ENCODE measurements at regions not wholly inside any gene's neighbourhood (a gene's known extent, or its start where the extent isn't known, plus 50 kb on each side); places are given as distances from the start of the nearest gene placed in this dataset.

DNA sequence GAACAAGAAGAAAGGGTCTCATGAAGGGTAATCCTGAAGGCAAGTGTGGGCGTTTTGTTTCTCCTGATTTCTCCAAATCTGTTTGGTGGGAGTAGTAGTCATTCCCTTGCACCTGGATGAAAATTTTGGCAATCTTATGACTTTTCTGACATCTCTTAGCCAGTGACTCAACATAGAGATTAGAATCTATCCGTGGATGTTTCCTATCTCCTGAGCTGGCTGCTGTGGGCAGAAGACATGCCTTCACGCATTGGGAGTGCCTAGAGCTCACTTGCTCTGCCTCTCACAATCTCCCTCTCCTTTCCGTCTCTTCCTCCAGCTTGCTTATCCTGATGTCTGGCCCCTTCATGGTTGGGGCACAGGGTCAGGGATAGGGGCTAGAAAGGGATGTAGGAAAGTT lies 174.2 kb upstream of the NFIA start:
- Histone ChIP-seq H4K8ac (replicated peaks; ENCODE audit: insufficient read length, low read depth, low read length) (no peak overlapping the region), H3K4me1 (ENCODE audit: insufficient read depth, low read length) (peaks cover 16% of the 10 kb centered on the region; the same call in 1 of the 2 replicates)

More for the DNA sequence above, 174.2 kb upstream of the NFIA start:
- Mint-ChIP-seq H3K36me3 (ENCODE audit: insufficient read depth in 1 of 3, low read depth in 3 of 3) (peaks cover 0 to 6% (median 3%) of the 10 kb centered on the region in 3 experiments; a peak in 5 of 7 replicates), H3K9me3 (peaks cover 1 to 3% of the 10 kb centered on the region in 2 experiments; a peak in 3 of 5 replicates), H3K4me1 (peaks cover 45 to 55% of the 10 kb centered on the region in 2 experiments), H3K27me3 (ENCODE audit: low read depth) (peaks cover 2% of the 10 kb centered on the region; the same call in 1 of the 2 replicates), H3K27ac (no peak overlapping the region), H3K4me3 (no peak overlapping the region)
- H2AK5ac ChIP-seq (ENCODE audit: insufficient read length, low read length): no peak overlapping the region
- no peak overlapping the region for H3K14ac ChIP-seq (ENCODE audit: insufficient read depth, low read length)
- H2BK20ac ChIP-seq (ENCODE audit: low read depth, low read length, poor library complexity, severe bottlenecking): no peak overlapping the region
- TF ChIP-seq CTCF (conservative IDR thresholded peaks at IDR 0.05): no peak
- no peaks in the 10 kb centered on the region for H3K79me2 ChIP-seq (ENCODE audit: insufficient read depth, low read length)
- no peak overlapping the region for H3K4me2 ChIP-seq (ENCODE audit: insufficient read depth, insufficient read length, low read length)
- H3K23ac ChIP-seq (ENCODE audit: insufficient read length, low read depth, low read length): no peak overlapping the region
- no peak overlapping the region for H2BK120ac ChIP-seq (ENCODE audit: low read depth, low read length, poor library complexity, severe bottlenecking)
- H3K23me2 ChIP-seq (ENCODE audit: insufficient read length, low read depth, low read length, poor library complexity, severe bottlenecking): no peaks in the 10 kb centered on the region
- no peaks in the 10 kb centered on the region for H3K27me3 ChIP-seq (ENCODE audit: insufficient read depth, low read length)
- no peak overlapping the region for H3K27ac ChIP-seq (ENCODE audit: insufficient read length, low read depth, low read length)
- no peak overlapping the region for H2BK15ac ChIP-seq (ENCODE audit: low read depth, low read length)
- no peak overlapping the region for H3T11ph ChIP-seq (ENCODE audit: low read length)
- H2AFZ ChIP-seq (ENCODE audit: low read length): no peak overlapping the region
- no peak overlapping the region for H3K56ac ChIP-seq (ENCODE audit: insufficient read length, low read depth, low read length)
- H2BK12ac ChIP-seq (ENCODE audit: insufficient read length, low read depth, low read length): no peak overlapping the region
- H4K91ac ChIP-seq (ENCODE audit: insufficient read length, low read depth, low read length): no peak overlapping the region
- H3K18ac ChIP-seq (ENCODE audit: insufficient read length, low read depth, low read length): no peak overlapping the region
- no peak for DNase-seq
- H4K5ac ChIP-seq (ENCODE audit: insufficient read length, low read depth, low read length): no peak overlapping the region
- H2BK5ac ChIP-seq (ENCODE audit: insufficient read length, low read length): no peak overlapping the region
- no CpG with 5 or more reads among the region's 4 CpGs for WGBS (ENCODE audit: extremely low coverage, insufficient read length, low lambda C conversion rate)
- H4K20me1 ChIP-seq (ENCODE audit: control insufficient read depth, insufficient read depth, insufficient read length): no peaks in the 10 kb centered on the region
- no peaks in the 10 kb centered on the region for H3K79me1 ChIP-seq (ENCODE audit: insufficient read depth, low read depth, low read length, poor library complexity, severe bottlenecking)
- no peaks in the 10 kb centered on the region for H3K9me3 ChIP-seq (ENCODE audit: control insufficient read depth, low read depth, low read length)
- no peak overlapping the region for H3K4ac ChIP-seq (ENCODE audit: low read depth, low read length)
- H3K9ac ChIP-seq (ENCODE audit: extremely low read depth, insufficient read length, low read length): no peak overlapping the region
